Osteocyte (in vitro differentiated cells): ENCODE measurements at regions not wholly inside any gene's neighbourhood (a gene's known extent, or its start where the extent isn't known, plus 50 kb on each side); places are given as distances from the start of the nearest gene placed in this dataset.

Source experiments
- DNase-seq: peaks from one replicate; pipeline ENCODE4 v3.0.0; 2021; ENCODE audit warnings: mixed read lengths; ENCODE audit not compliant: unreplicated experiment; ENCODE audit errors: extremely low spot score
- H3K27ac Mint-ChIP-seq: one replicate; pipeline ENCODE4 v1.8.0; 2021; ENCODE audit warnings: mild to moderate bottlenecking, mixed read lengths; ENCODE audit not compliant: unreplicated experiment
- H3K27me3 Mint-ChIP-seq: one replicate; pipeline ENCODE4 v1.8.0; 2021; ENCODE audit warnings: mixed read lengths; ENCODE audit not compliant: unreplicated experiment
- H3K36me3 Mint-ChIP-seq: one replicate; pipeline ENCODE4 v1.8.0; 2021; ENCODE audit warnings: mixed read lengths; ENCODE audit not compliant: unreplicated experiment
- H3K4me1 Mint-ChIP-seq: one replicate; pipeline ENCODE4 v1.8.0; 2021; ENCODE audit warnings: mixed read lengths; ENCODE audit not compliant: unreplicated experiment
- H3K4me3 Mint-ChIP-seq: one replicate; pipeline ENCODE4 v1.8.0; 2021; ENCODE audit warnings: mild to moderate bottlenecking, moderate library complexity, mixed read lengths; ENCODE audit not compliant: unreplicated experiment
- H3K9me3 Mint-ChIP-seq: one replicate; pipeline ENCODE4 v1.8.0; 2021; ENCODE audit warnings: mixed read lengths; ENCODE audit not compliant: unreplicated experiment
- TF ChIP-seq, protein P1 (sequence below): fragments of 200-600 bp; sonication (generic); IDR thresholded peaks from 2 replicates; pipeline ENCODE4 v1.5.0; 2021; ENCODE audit warnings: antibody characterized with exemption, mild to moderate bottlenecking, moderate library complexity

DNA sequence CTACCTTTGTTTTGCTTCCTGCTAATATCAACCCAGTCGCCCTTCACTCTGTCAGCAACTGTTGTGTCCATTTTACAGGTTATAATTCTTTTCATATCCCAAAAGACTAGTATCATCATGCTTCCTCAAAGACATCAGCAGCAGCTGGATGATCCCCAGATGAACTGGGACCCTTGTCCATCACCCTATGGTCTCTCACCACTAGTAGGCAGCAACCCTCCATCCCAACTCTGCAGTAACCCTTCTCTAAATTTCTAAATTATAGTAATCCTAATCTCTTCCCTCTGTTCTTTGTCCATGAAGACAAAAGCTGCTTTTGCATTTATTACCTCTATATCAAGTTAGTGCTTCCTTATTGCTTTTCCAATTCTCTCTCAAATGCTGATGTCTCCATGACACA lies 1025.8 kb downstream of the FAM181B start:
- Mint-ChIP-seq H3K9me3 (no peaks in the 10 kb centered on the region), H3K4me1 (no peaks in the 10 kb centered on the region), H3K36me3 (no peaks in the 10 kb centered on the region), H3K27ac (no peak overlapping the region), H3K4me3 (no peak overlapping the region), H3K27me3 (peaks cover 3% of the 10 kb centered on the region)
- DNase-seq: no peak
- TF ChIP-seq, protein P1, sequence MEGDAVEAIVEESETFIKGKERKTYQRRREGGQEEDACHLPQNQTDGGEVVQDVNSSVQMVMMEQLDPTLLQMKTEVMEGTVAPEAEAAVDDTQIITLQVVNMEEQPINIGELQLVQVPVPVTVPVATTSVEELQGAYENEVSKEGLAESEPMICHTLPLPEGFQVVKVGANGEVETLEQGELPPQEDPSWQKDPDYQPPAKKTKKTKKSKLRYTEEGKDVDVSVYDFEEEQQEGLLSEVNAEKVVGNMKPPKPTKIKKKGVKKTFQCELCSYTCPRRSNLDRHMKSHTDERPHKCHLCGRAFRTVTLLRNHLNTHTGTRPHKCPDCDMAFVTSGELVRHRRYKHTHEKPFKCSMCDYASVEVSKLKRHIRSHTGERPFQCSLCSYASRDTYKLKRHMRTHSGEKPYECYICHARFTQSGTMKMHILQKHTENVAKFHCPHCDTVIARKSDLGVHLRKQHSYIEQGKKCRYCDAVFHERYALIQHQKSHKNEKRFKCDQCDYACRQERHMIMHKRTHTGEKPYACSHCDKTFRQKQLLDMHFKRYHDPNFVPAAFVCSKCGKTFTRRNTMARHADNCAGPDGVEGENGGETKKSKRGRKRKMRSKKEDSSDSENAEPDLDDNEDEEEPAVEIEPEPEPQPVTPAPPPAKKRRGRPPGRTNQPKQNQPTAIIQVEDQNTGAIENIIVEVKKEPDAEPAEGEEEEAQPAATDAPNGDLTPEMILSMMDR: peak; percentile 17

DNA sequence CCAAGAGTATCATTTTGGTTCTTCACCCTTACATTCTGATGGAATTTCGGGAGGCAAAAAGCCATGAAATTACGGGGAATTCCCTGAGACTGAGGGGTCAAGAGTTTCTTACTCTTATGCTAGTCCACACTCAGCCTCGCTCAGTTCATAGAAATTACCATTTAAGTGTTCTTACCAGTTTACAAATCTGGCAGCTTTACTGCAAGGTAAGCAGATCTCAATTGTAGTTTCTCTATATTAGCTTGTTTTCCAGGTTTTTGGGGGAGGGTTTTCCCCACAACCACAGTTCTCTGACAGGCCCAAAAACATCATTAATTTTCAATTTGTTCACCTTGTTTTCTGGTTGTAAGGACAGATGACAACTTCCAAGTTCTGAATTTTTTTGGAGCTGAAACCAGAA lies 1028.4 kb downstream of the FAM181B start:
- H3K4me1 Mint-ChIP-seq: no peaks in the 10 kb centered on the region
- no peak for DNase-seq
- no peaks in the 10 kb centered on the region for H3K27me3 Mint-ChIP-seq
- no peak overlapping the region for H3K27ac Mint-ChIP-seq
- TF ChIP-seq, protein P1: no peak
- no peaks in the 10 kb centered on the region for H3K9me3 Mint-ChIP-seq
- H3K36me3 Mint-ChIP-seq: no peaks in the 10 kb centered on the region
- H3K4me3 Mint-ChIP-seq: no peak overlapping the region

DNA sequence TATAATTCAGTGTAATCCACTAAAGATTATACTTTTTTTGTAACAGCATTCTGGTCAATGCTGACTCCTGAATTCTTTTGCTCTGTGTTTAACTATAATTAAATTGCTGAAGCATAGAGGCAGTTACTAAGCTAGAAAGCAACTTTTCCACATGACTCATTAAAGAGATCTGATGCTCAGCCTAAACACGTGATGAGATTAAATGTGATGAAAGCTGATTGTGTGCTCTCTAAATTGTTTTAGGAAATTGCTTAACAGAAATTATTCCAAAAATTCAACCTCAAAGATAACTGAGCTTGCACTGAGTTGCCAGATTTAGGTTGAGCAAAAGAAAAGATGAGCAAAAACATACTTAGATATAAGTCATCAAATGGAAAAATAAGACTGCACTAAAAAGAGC lies 1033.6 kb downstream of the FAM181B start:
- H3K36me3 Mint-ChIP-seq: no peaks in the 10 kb centered on the region
- no peaks in the 10 kb centered on the region for H3K27me3 Mint-ChIP-seq
- H3K4me3 Mint-ChIP-seq: no peak overlapping the region
- no peak overlapping the region for H3K27ac Mint-ChIP-seq
- no peak for DNase-seq
- TF ChIP-seq, protein P1: no peak
- H3K9me3 Mint-ChIP-seq: peaks cover 24% of the 10 kb centered on the region
- H3K4me1 Mint-ChIP-seq: no peaks in the 10 kb centered on the region

DNA sequence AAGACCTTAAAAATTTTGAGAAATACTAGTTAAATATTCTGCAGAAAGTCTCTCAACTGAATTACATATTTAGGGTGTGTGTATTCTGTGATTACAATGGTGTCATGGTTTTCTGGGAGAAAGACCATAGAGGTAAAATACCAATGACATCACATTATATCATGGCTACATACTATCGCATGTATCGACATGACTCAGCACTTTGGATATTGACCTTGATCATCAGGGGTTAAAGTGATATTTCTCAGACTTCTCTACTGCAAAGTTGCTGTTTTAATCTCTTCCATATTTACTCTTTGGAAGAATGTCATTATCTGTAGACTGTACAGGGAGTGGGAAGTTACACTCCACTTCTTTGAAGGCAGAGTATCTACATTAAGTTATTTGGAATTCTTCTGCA lies 1046.6 kb downstream of the FAM181B start:
- H3K27ac Mint-ChIP-seq: no peak overlapping the region
- TF ChIP-seq, protein P1: no peak
- DNase-seq: no peak
- no peaks in the 10 kb centered on the region for H3K4me1 Mint-ChIP-seq
- no peaks in the 10 kb centered on the region for H3K36me3 Mint-ChIP-seq
- no peaks in the 10 kb centered on the region for H3K9me3 Mint-ChIP-seq
- H3K4me3 Mint-ChIP-seq: no peak overlapping the region
- no peaks in the 10 kb centered on the region for H3K27me3 Mint-ChIP-seq

DNA sequence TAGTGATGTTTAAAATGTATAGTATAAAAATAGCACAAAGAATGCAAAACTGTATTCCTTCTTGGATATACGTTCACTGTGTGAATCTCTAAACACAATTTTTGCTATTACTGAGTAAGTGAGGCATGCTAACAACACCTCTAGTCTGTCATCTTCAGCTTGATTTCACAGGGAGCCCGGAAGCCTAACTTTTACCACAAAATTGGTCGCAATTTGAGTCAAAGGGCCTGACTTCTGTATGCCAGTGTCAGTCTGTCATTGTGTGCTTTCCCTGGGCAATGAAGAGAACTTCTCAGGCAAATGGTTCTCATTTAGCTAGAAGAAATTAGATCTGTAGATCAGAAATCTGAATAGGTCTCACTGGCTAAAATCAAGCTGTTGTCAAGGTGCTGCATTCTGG lies 1059.5 kb downstream of the FAM181B start:
- H3K27me3 Mint-ChIP-seq: peaks cover 3% of the 10 kb centered on the region
- H3K36me3 Mint-ChIP-seq: no peaks in the 10 kb centered on the region
- no peak overlapping the region for H3K27ac Mint-ChIP-seq
- no peaks in the 10 kb centered on the region for H3K4me1 Mint-ChIP-seq
- TF ChIP-seq, protein P1: no peak
- no peak overlapping the region for H3K4me3 Mint-ChIP-seq
- H3K9me3 Mint-ChIP-seq: peaks cover 19% of the 10 kb centered on the region
- no peak for DNase-seq
